ENCODE measurements at regions not wholly inside any gene's neighbourhood (a gene's known extent, or its start where the extent isn't known, plus 50 kb on each side); places are given as distances from the start of the nearest gene placed in this dataset.

GRCh38 chr6:53724501-53724900 lies 58.9 kb upstream of the KLHL31 start:
- no peaks in the 10 kb centered on the region for H3K36me3 ChIP-seq (ENCODE audit: control insufficient read depth, insufficient read depth, low read length)
- no peak overlapping the region for H3K4me3 ChIP-seq (ENCODE audit: extremely low read depth, insufficient read depth, low read length, poor library complexity, severe bottlenecking)
- H3K9me3 ChIP-seq (ENCODE audit: control insufficient read depth, low read length): no peaks in the 10 kb centered on the region
- 50% methylated on average over 1 of the region's 1 CpG; no CpG with 5 or more reads in 1 of the 2 experiments for WGBS, 2 experiments (ENCODE audit: insufficient coverage in 2 of 2)
- no peaks in the 10 kb centered on the region for H3K4me1 ChIP-seq (ENCODE audit: control insufficient read depth, insufficient read depth, low read length, poor library complexity, severe bottlenecking)
- H3K27ac ChIP-seq (ENCODE audit: low read depth, low read length, severe bottlenecking): no peak overlapping the region

- Histone ChIP-seq H3K36me3 (ENCODE audit: control insufficient read depth, insufficient read depth, low read length) (no peaks in the 10 kb centered on the region), H3K9me3 (ENCODE audit: control insufficient read depth, low read length) (no peaks in the 10 kb centered on the region), H3K4me3 (ENCODE audit: extremely low read depth, insufficient read depth, low read length, poor library complexity, severe bottlenecking) (no peak overlapping the region), H3K27ac (ENCODE audit: low read depth, low read length, severe bottlenecking) (no peak overlapping the region), H3K4me1 (ENCODE audit: control insufficient read depth, insufficient read depth, low read length, poor library complexity, severe bottlenecking) (no peaks in the 10 kb centered on the region)
- WGBS, 2 experiments (ENCODE audit: insufficient coverage in 2 of 2): 100% methylated on average over 1 of the region's 1 CpG; no CpG with 5 or more reads in 1 of the 2 experiments
Observed at GRCh38 chr6:53723331-53723730, 57.8 kb upstream of the KLHL31 start.

- Histone ChIP-seq H3K4me3 (ENCODE audit: extremely low read depth, insufficient read depth, low read length, poor library complexity, severe bottlenecking) (no peak overlapping the region), H3K4me1 (ENCODE audit: control insufficient read depth, insufficient read depth, low read length, poor library complexity, severe bottlenecking) (no peaks in the 10 kb centered on the region), H3K9me3 (ENCODE audit: control insufficient read depth, low read length) (no peaks in the 10 kb centered on the region), H3K27ac (ENCODE audit: low read depth, low read length, severe bottlenecking) (no peak overlapping the region), H3K36me3 (ENCODE audit: control insufficient read depth, insufficient read depth, low read length) (no peaks in the 10 kb centered on the region)
- WGBS, 2 experiments (ENCODE audit: insufficient coverage in 2 of 2): 90 to 92% methylated on average over 2 of the region's 2 CpGs
Observed at GRCh38 chr6:53721766-53722165, 56.2 kb upstream of the KLHL31 start.

- Histone ChIP-seq H3K4me3 (ENCODE audit: extremely low read depth, insufficient read depth, low read length, poor library complexity, severe bottlenecking) (no peak overlapping the region), H3K36me3 (ENCODE audit: control insufficient read depth, insufficient read depth, low read length) (no peaks in the 10 kb centered on the region), H3K4me1 (ENCODE audit: control insufficient read depth, insufficient read depth, low read length, poor library complexity, severe bottlenecking) (no peaks in the 10 kb centered on the region), H3K9me3 (ENCODE audit: control insufficient read depth, low read length) (no peaks in the 10 kb centered on the region), H3K27ac (ENCODE audit: low read depth, low read length, severe bottlenecking) (no peak overlapping the region)
- WGBS, 2 experiments (ENCODE audit: insufficient coverage in 2 of 2): 78 to 80% methylated on average over 4 to 5 of the region's 9 CpGs
Observed at GRCh38 chr6:53718597-53719460, 53.3 kb upstream of the KLHL31 start.

- H3K27ac ChIP-seq (ENCODE audit: low read depth, low read length, severe bottlenecking): no peak overlapping the region
- no peak overlapping the region for H3K4me3 ChIP-seq (ENCODE audit: extremely low read depth, insufficient read depth, low read length, poor library complexity, severe bottlenecking)
- no CpG with 5 or more reads among the region's 1 CpG for WGBS, 2 experiments (ENCODE audit: insufficient coverage in 2 of 2)
- H3K4me1 ChIP-seq (ENCODE audit: control insufficient read depth, insufficient read depth, low read length, poor library complexity, severe bottlenecking): no peaks in the 10 kb centered on the region
- no peaks in the 10 kb centered on the region for H3K36me3 ChIP-seq (ENCODE audit: control insufficient read depth, insufficient read depth, low read length)
- no peaks in the 10 kb centered on the region for H3K9me3 ChIP-seq (ENCODE audit: control insufficient read depth, low read length)
Observed at GRCh38 chr6:53717566-53717965, 52.0 kb upstream of the KLHL31 start.

- no peaks in the 10 kb centered on the region for H3K36me3 ChIP-seq (ENCODE audit: control insufficient read depth, insufficient read depth, low read length)
- peaks cover 6% of the 10 kb centered on the region for H3K4me1 ChIP-seq (ENCODE audit: control insufficient read depth, insufficient read depth, low read length, poor library complexity, severe bottlenecking)
- no CpG with 5 or more reads among the region's 1 CpG for WGBS, 2 experiments (ENCODE audit: insufficient coverage in 2 of 2)
- no peaks in the 10 kb centered on the region for H3K9me3 ChIP-seq (ENCODE audit: control insufficient read depth, low read length)
- no peak overlapping the region for H3K27ac ChIP-seq (ENCODE audit: low read depth, low read length, severe bottlenecking)
- H3K4me3 ChIP-seq (ENCODE audit: extremely low read depth, insufficient read depth, low read length, poor library complexity, severe bottlenecking): no peak overlapping the region
Observed at GRCh38 chr6:53715434-53715833, 49.9 kb upstream of the KLHL31 start.
